ENCODE measurements at regions not wholly inside any gene's neighbourhood (a gene's known extent, or its start where the extent isn't known, plus 50 kb on each side); places are given as distances from the start of the nearest gene placed in this dataset.

GRCh38 chr6:115677198-115677597 is 383.5 kb downstream of the FRK start:
- TF ChIP-seq, protein P1, sequence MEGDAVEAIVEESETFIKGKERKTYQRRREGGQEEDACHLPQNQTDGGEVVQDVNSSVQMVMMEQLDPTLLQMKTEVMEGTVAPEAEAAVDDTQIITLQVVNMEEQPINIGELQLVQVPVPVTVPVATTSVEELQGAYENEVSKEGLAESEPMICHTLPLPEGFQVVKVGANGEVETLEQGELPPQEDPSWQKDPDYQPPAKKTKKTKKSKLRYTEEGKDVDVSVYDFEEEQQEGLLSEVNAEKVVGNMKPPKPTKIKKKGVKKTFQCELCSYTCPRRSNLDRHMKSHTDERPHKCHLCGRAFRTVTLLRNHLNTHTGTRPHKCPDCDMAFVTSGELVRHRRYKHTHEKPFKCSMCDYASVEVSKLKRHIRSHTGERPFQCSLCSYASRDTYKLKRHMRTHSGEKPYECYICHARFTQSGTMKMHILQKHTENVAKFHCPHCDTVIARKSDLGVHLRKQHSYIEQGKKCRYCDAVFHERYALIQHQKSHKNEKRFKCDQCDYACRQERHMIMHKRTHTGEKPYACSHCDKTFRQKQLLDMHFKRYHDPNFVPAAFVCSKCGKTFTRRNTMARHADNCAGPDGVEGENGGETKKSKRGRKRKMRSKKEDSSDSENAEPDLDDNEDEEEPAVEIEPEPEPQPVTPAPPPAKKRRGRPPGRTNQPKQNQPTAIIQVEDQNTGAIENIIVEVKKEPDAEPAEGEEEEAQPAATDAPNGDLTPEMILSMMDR (IDR thresholded peaks at IDR 0.05; ENCODE audit: low read length, missing control alignments): no peak
- no peak overlapping the region for H3K4me3 ChIP-seq (replicated peaks; ENCODE audit: low read depth, low read length)
- no peak for DNase-seq (ENCODE audit: low read depth)

DNA sequence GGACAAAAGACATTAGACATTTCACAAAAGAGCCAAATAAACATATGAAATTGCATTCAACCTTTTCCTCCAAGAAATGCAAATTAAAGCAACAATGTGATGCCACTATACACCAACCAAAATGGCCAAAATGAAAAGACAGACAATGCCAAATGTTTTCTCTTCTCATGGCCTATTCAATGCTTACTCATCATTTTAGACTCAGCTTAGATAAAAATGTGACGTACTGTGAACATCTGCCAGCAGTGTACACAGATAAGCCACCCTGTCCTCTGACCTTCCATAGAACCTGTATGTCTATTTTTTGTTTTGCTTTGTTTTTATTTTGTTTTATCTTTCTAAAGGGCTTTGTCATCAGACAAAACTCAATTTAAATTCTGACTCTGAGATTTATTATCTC is 385.2 kb downstream of the FRK start:
- no peak for DNase-seq (ENCODE audit: low read depth)
- no peak overlapping the region for H3K4me3 ChIP-seq (replicated peaks; ENCODE audit: low read depth, low read length)
- TF ChIP-seq, protein P1 (IDR thresholded peaks at IDR 0.05; ENCODE audit: low read length, missing control alignments): no peak

DNA sequence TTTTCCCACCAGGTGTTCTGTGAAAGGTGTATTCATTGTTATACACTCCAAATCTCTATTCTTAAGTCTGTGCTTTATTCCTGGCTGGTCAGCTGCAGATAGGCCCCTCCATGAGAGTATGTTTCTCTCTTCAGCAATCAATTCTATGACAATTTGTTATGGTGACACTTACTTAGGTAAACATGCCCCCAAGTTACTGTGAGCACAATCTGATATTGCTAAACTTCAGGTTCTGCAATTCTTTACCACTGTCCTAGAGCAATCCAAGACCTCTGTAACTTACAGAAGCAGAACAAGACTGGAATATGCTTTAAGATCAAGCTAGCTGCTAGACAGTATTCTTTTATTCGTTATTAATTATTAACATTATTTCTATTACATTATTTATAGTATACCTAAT is 391.9 kb downstream of the FRK start:
- TF ChIP-seq, protein P1 (IDR thresholded peaks at IDR 0.05; ENCODE audit: low read length, missing control alignments): no peak
- no peak overlapping the region for H3K4me3 ChIP-seq (replicated peaks; ENCODE audit: low read depth, low read length)
- DNase-seq (ENCODE audit: low read depth): no peak

DNA sequence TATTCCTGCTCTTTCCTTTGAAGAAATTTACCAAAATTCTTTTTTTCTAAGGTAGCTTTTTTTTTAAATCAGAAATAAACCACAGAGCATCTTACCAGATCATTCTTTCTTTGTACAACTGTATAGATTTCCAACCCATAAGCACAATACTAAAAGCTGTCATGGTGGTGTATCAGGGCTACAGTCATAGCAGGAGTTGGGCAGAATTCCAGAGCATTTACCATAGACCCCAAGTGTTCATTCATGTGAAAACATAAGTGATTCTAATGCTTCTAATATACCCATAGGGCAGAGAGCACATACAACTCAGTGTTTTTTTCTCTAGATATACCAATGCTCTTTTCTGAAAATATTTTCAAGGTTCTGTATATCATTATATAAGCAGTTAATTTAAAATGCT is 392.5 kb downstream of the FRK start:
- DNase-seq (ENCODE audit: low read depth): no peak
- TF ChIP-seq, protein P1 (IDR thresholded peaks at IDR 0.05; ENCODE audit: low read length, missing control alignments): no peak
- no peak overlapping the region for H3K4me3 ChIP-seq (replicated peaks; ENCODE audit: low read depth, low read length)

DNA sequence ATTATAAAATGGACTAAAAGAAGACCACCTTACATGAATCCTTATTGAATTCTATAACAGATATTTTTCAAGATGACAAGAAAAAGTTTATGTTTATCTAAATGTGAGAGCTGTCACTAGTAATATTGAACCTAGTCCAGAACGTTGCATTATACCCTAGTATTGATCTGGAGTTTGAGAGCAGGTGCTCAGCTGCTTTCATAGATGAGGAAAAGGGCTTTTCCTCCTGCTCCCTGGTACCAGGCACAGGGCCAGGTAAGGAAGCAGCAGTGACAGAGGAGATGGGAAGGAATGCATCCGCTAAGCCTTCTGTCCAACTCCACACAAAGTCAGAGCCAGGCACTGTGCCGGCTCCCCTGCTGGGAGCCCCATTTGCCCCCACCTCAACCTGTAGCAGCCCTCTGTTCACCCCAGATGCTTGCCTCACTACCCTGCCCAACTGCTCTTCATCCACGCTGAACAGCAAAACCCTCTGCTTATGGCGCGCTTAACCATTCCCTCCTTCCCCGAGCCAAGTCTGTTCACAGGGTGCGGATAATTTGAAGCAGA is 393.1 kb downstream of the FRK start:
- DNase-seq (ENCODE audit: low read depth): no peak
- H3K4me3 ChIP-seq (replicated peaks; ENCODE audit: low read depth, low read length): no peak overlapping the region
- TF ChIP-seq, protein P1 (IDR thresholded peaks at IDR 0.05; ENCODE audit: low read length, missing control alignments): no peak

- no peak for DNase-seq (ENCODE audit: low read depth)
- no peak overlapping the region for H3K4me3 ChIP-seq (replicated peaks; ENCODE audit: low read depth, low read length)
- TF ChIP-seq, protein P1 (IDR thresholded peaks at IDR 0.05; ENCODE audit: low read length, missing control alignments): no peak
Observed at GRCh38 chr6:115666997-115667396, 393.7 kb downstream of the FRK start.

DNA sequence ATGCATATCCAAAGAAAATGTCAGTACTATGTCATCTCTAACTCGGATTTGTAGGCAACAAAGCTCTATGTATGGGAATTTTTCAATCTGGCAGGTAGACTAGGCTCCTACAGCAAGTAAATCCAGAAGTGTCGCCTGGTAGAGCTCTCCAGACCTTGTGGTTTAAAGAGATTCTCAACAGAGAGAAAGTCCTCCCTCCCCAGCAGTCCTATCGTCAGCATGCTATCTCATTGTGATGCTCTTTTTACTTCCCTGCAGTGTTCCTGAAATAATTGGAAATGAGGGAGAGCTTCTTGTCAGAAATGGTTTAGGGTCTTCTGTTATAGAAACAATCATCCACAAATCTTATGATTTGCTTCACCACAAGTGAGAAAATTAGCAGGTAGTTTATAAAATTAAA is 395.4 kb downstream of the FRK start:
- no peak for DNase-seq (ENCODE audit: low read depth)
- H3K4me3 ChIP-seq (replicated peaks; ENCODE audit: low read depth, low read length): no peak overlapping the region
- TF ChIP-seq, protein P1 (IDR thresholded peaks at IDR 0.05; ENCODE audit: low read length, missing control alignments): no peak
